HS-27A (cell line): ENCODE measurements at regions not wholly inside any gene's neighbourhood (a gene's known extent, or its start where the extent isn't known, plus 50 kb on each side); places are given as distances from the start of the nearest gene placed in this dataset.
A peak's percentile ranks its signal among the peaks of the same experiment; 100 is the strongest.

Source experiments
- DNase-seq: peaks from one replicate; pipeline ENCODE4 v3.0.0-alpha.2; 2012; ENCODE audit warnings: low read depth, missing footprints

GRCh38 chr9:16202221-16202620, 649.4 kb downstream of the CCDC171 start:
- no peak for DNase-seq

GRCh38 chr9:16202914-16203728, 650.3 kb downstream of the CCDC171 start:
- DNase-seq, result peak; percentile 57

GRCh38 chr9:16203729-16204573, 651.1 kb downstream of the CCDC171 start:
- DNase-seq, result no peak

- DNase-seq, result no peak
Measured at GRCh38 chr9:16205455-16205854, 652.6 kb downstream of the CCDC171 start.

GRCh38 chr9:16206518-16206917, 653.7 kb downstream of the CCDC171 start:
- DNase-seq, result no peak

- no peak for DNase-seq
Measured at GRCh38 chr9:16207161-16207560, 654.3 kb downstream of the CCDC171 start.

GRCh38 chr9:16210440-16210839, 657.6 kb downstream of the CCDC171 start:
- DNase-seq, result no peak

GRCh38 chr9:16211946-16212345, 658.5 kb downstream of the BNC2 start:
- DNase-seq, result no peak

- DNase-seq, result peak; percentile 47
Measured at GRCh38 chr9:16213781-16214515, 656.5 kb downstream of the BNC2 start.

- no peak for DNase-seq
Measured at GRCh38 chr9:16214677-16215352, 655.7 kb downstream of the BNC2 start.

GRCh38 chr9:16215353-16215680, 655.2 kb downstream of the BNC2 start:
- DNase-seq, result no peak

GRCh38 chr9:16217943-16218701, 652.3 kb downstream of the BNC2 start:
- no peak for DNase-seq

- no peak for DNase-seq
Measured at GRCh38 chr9:16221366-16221765, 649.1 kb downstream of the BNC2 start.

GRCh38 chr9:16221822-16222547, 648.5 kb downstream of the BNC2 start:
- no peak for DNase-seq

- DNase-seq, result no peak
Measured at GRCh38 chr9:16223074-16223871, 647.2 kb downstream of the BNC2 start.

- DNase-seq, result no peak
Measured at GRCh38 chr9:16230731-16231130, 639.7 kb downstream of the BNC2 start.

GRCh38 chr9:16236311-16236710, 634.2 kb downstream of the BNC2 start:
- no peak for DNase-seq

GRCh38 chr9:16236882-16237281, 633.6 kb downstream of the BNC2 start:
- DNase-seq, result no peak

GRCh38 chr9:16238623-16239138, 631.8 kb downstream of the BNC2 start:
- DNase-seq, result no peak

- DNase-seq, result no peak
Measured at GRCh38 chr9:16241231-16241630, 629.2 kb downstream of the BNC2 start.
